Forelimb muscle (tissue), 1 donor: ENCODE measurements at regions not wholly inside any gene's neighbourhood (a gene's known extent, or its start where the extent isn't known, plus 50 kb on each side); places are given as distances from the start of the nearest gene placed in this dataset.
"Not testable (repeated sequence)": the region's sequence is repeated elsewhere in the genome, so short reads cannot be mapped to it uniquely, and the experiment has no call there.

ENCODE experiments used
- DNase-seq: peaks from one replicate; pipeline ENCODE4 v3.0.0-alpha.2; 2013; ENCODE audit warnings: low read depth

- no peak for DNase-seq
These were observed 528.8 kb upstream of the GRAMD2B start for GRCh38 chr5:125894383-125894782.

- no peak for DNase-seq
These were observed 526.8 kb upstream of the GRAMD2B start for GRCh38 chr5:125896368-125896767.

GRCh38 chr5:125897089-125897488 is 526.1 kb upstream of the GRAMD2B start:
- no peak for DNase-seq

- DNase-seq = peak; percentile 32
These were observed 524.3 kb upstream of the GRAMD2B start for GRCh38 chr5:125898851-125899405.

- DNase-seq = no peak
These were observed 511.2 kb upstream of the GRAMD2B start for GRCh38 chr5:125912028-125912427.

GRCh38 chr5:125913200-125913599 is 510.0 kb upstream of the GRAMD2B start:
- DNase-seq = no peak

- DNase-seq = no peak
These were observed 508.7 kb upstream of the GRAMD2B start for GRCh38 chr5:125914471-125914870.

- not testable (repeated sequence) for DNase-seq
These were observed 499.3 kb upstream of the GRAMD2B start for GRCh38 chr5:125923958-125924357.

- DNase-seq = no peak
These were observed 497.0 kb upstream of the GRAMD2B start for GRCh38 chr5:125926172-125926571.

- DNase-seq = no peak
These were observed 494.5 kb upstream of the GRAMD2B start for GRCh38 chr5:125928663-125929062.

GRCh38 chr5:125950012-125950615 is 473.1 kb upstream of the GRAMD2B start:
- DNase-seq = no peak

- no peak for DNase-seq
These were observed 462.1 kb upstream of the GRAMD2B start for GRCh38 chr5:125961150-125961549.

GRCh38 chr5:125965577-125965976 is 457.6 kb upstream of the GRAMD2B start:
- DNase-seq = no peak

GRCh38 chr5:125967576-125967975 is 455.6 kb upstream of the GRAMD2B start:
- DNase-seq = no peak

GRCh38 chr5:125969011-125969813 is 454.0 kb upstream of the GRAMD2B start:
- DNase-seq = no peak

- no peak for DNase-seq
These were observed 453.4 kb upstream of the GRAMD2B start for GRCh38 chr5:125969814-125970171.

GRCh38 chr5:125970631-125971307 is 452.4 kb upstream of the GRAMD2B start:
- DNase-seq = no peak

GRCh38 chr5:125972706-125973105 is 450.5 kb upstream of the GRAMD2B start:
- no peak for DNase-seq

- DNase-seq = no peak
These were observed 448.5 kb upstream of the GRAMD2B start for GRCh38 chr5:125974679-125975078.

- peak; percentile 26 for DNase-seq
These were observed 446.7 kb upstream of the GRAMD2B start for GRCh38 chr5:125976421-125977000.

- no peak for DNase-seq
These were observed 445.2 kb upstream of the GRAMD2B start for GRCh38 chr5:125978015-125978414.

- DNase-seq = no peak
These were observed 443.6 kb upstream of the GRAMD2B start for GRCh38 chr5:125979636-125980035.
